ENCODE measurements at regions not wholly inside any gene's neighbourhood (a gene's known extent, or its start where the extent isn't known, plus 50 kb on each side); places are given as distances from the start of the nearest gene placed in this dataset.
"Not testable (repeated sequence)": the region's sequence is repeated elsewhere in the genome, so short reads cannot be mapped to it uniquely, and the experiment has no call there.

DNA sequence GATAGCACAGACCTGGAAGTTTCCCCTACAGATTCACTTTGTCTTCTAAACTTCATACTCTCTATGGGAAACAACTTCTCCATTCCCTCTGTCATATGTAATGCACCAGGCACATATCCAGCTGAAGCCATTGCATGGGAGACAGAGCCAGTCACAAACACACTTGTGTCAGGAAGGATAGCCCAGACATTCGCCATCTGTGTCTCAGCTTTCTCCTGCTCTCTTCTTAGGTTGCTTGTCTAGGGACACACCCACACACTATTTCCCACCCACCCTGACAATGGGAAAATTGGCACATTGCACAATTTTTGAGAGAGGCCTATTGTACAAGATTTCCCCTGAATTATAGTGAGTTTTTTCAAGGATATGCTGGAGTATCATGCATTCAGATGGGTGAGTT, 158.4 kb upstream of the MPDZ start:
- peak in 1 of 6 donors; percentile 77 for DNase-seq (ENCODE audit: low read depth in 4 of 6, low spot score in 6 of 6)
- no peaks in the 10 kb centered on the region for H3K4me1 ChIP-seq (ENCODE audit: control insufficient read depth, insufficient read depth, low read length)
- no peaks in the 10 kb centered on the region for H3K9me3 ChIP-seq (ENCODE audit: control insufficient read depth, insufficient read depth, low read length)
- WGBS (ENCODE audit: insufficient coverage): 100% methylated on average over 1 of the region's 1 CpG
- no peak overlapping the region for H3K4me3 ChIP-seq (ENCODE audit: low read depth, low read length)
- H3K27me3 ChIP-seq (ENCODE audit: control insufficient read depth, insufficient read depth, low read length): no peaks in the 10 kb centered on the region
- H3K36me3 ChIP-seq (ENCODE audit: control insufficient read depth, insufficient read depth, low read length): no peaks in the 10 kb centered on the region
- no peak overlapping the region for H3K27ac ChIP-seq (ENCODE audit: low read depth, low read length)

DNA sequence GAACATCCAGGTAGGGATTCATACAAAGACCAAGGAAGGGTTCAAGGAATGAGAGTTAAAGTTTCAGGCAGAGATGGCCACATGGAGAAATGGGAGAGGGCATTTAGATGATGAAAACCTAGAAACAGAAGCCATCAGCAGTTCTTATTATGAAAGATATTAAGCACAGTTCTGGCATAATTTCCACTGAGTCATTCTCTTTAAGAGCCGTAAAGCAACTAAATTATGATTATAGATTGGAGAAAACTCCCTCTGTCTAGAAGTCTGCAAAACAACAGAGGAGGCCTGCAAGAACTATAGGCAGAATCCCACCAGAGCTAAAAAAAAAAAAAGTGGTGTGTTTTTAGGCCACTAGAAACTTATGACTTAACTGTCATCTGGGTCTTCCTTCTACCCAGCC, 157.1 kb upstream of the MPDZ start:
- no CpG with 5 or more reads among the region's 1 CpG for WGBS (ENCODE audit: insufficient coverage)
- Histone ChIP-seq H3K27me3 (ENCODE audit: control insufficient read depth, insufficient read depth, low read length) (no peaks in the 10 kb centered on the region), H3K9me3 (ENCODE audit: control insufficient read depth, insufficient read depth, low read length) (no peaks in the 10 kb centered on the region), H3K4me1 (ENCODE audit: control insufficient read depth, insufficient read depth, low read length) (no peaks in the 10 kb centered on the region), H3K27ac (ENCODE audit: low read depth, low read length) (no peak overlapping the region), H3K36me3 (ENCODE audit: control insufficient read depth, insufficient read depth, low read length) (no peaks in the 10 kb centered on the region), H3K4me3 (ENCODE audit: low read depth, low read length) (no peak overlapping the region)
- DNase-seq (ENCODE audit: low read depth in 4 of 6, low spot score in 6 of 6): no peak

GRCh38 chr9:13433453-13433852, 154.0 kb upstream of the MPDZ start:
- H3K4me1 ChIP-seq (ENCODE audit: control insufficient read depth, insufficient read depth, low read length); H3K27me3 ChIP-seq (ENCODE audit: control insufficient read depth, insufficient read depth, low read length); H3K9me3 ChIP-seq (ENCODE audit: control insufficient read depth, insufficient read depth, low read length); H3K4me3 ChIP-seq (ENCODE audit: low read depth, low read length); DNase-seq (ENCODE audit: low read depth in 4 of 6, low spot score in 6 of 6); H3K36me3 ChIP-seq (ENCODE audit: control insufficient read depth, insufficient read depth, low read length); H3K27ac ChIP-seq (ENCODE audit: low read depth, low read length): not testable (repeated sequence)
- WGBS (ENCODE audit: insufficient coverage): 83% methylated on average over 3 of the region's 4 CpGs

GRCh38 chr9:13432904-13433303, 153.4 kb upstream of the MPDZ start:
- no peak for DNase-seq (ENCODE audit: low read depth in 4 of 6, low spot score in 6 of 6)
- Histone ChIP-seq H3K4me3 (ENCODE audit: low read depth, low read length) (no peak overlapping the region), H3K27me3 (ENCODE audit: control insufficient read depth, insufficient read depth, low read length) (peaks cover 2% of the 10 kb centered on the region), H3K27ac (ENCODE audit: low read depth, low read length) (no peak overlapping the region), H3K9me3 (ENCODE audit: control insufficient read depth, insufficient read depth, low read length) (no peaks in the 10 kb centered on the region), H3K4me1 (ENCODE audit: control insufficient read depth, insufficient read depth, low read length) (peaks cover 6% of the 10 kb centered on the region), H3K36me3 (ENCODE audit: control insufficient read depth, insufficient read depth, low read length) (no peaks in the 10 kb centered on the region)
- WGBS (ENCODE audit: insufficient coverage): no CpG with 5 or more reads among the region's 1 CpG

GRCh38 chr9:13431692-13432091, 152.2 kb upstream of the MPDZ start:
- H3K36me3 ChIP-seq (ENCODE audit: control insufficient read depth, insufficient read depth, low read length): no peaks in the 10 kb centered on the region
- no peak overlapping the region for H3K4me3 ChIP-seq (ENCODE audit: low read depth, low read length)
- H3K27me3 ChIP-seq (ENCODE audit: control insufficient read depth, insufficient read depth, low read length): peaks cover 2% of the 10 kb centered on the region
- WGBS (ENCODE audit: insufficient coverage): no CpG with 5 or more reads among the region's 2 CpGs
- no peak overlapping the region for H3K27ac ChIP-seq (ENCODE audit: low read depth, low read length)
- DNase-seq (ENCODE audit: low read depth in 4 of 6, low spot score in 6 of 6): peak in 1 of 6 donors; percentile 52
- no peaks in the 10 kb centered on the region for H3K9me3 ChIP-seq (ENCODE audit: control insufficient read depth, insufficient read depth, low read length)
- H3K4me1 ChIP-seq (ENCODE audit: control insufficient read depth, insufficient read depth, low read length): peaks cover 6% of the 10 kb centered on the region

DNA sequence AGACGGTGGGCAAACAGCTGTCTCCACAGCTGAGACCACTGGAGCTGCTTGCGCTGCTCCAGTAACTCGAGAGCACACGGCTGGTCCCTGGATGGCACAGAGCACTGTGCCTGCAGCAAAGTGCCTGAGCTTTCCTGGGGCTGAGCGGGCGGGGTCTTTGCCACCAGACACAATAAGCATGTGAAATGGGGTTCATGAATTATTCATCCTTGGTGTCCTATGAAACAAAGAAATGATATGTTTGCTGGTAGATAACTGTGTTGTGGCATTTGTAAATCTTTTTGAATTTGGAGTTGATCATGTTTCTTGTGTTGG, 151.7 kb upstream of the MPDZ start:
- Histone ChIP-seq H3K4me1 (ENCODE audit: control insufficient read depth, insufficient read depth, low read length) (peaks cover 6% of the 10 kb centered on the region), H3K27ac (ENCODE audit: low read depth, low read length) (peak overlapping the region; percentile 78), H3K27me3 (ENCODE audit: control insufficient read depth, insufficient read depth, low read length) (peaks cover 2% of the 10 kb centered on the region), H3K4me3 (ENCODE audit: low read depth, low read length) (peak overlapping the region; percentile 21), H3K9me3 (ENCODE audit: control insufficient read depth, insufficient read depth, low read length) (no peaks in the 10 kb centered on the region), H3K36me3 (ENCODE audit: control insufficient read depth, insufficient read depth, low read length) (no peaks in the 10 kb centered on the region)
- peak in 3 of 6 donors; percentile 59 to 92 (median 83) for DNase-seq (ENCODE audit: low read depth in 4 of 6, low spot score in 6 of 6)
- WGBS (ENCODE audit: insufficient coverage): 12% methylated on average over 6 of the region's 6 CpGs

DNA sequence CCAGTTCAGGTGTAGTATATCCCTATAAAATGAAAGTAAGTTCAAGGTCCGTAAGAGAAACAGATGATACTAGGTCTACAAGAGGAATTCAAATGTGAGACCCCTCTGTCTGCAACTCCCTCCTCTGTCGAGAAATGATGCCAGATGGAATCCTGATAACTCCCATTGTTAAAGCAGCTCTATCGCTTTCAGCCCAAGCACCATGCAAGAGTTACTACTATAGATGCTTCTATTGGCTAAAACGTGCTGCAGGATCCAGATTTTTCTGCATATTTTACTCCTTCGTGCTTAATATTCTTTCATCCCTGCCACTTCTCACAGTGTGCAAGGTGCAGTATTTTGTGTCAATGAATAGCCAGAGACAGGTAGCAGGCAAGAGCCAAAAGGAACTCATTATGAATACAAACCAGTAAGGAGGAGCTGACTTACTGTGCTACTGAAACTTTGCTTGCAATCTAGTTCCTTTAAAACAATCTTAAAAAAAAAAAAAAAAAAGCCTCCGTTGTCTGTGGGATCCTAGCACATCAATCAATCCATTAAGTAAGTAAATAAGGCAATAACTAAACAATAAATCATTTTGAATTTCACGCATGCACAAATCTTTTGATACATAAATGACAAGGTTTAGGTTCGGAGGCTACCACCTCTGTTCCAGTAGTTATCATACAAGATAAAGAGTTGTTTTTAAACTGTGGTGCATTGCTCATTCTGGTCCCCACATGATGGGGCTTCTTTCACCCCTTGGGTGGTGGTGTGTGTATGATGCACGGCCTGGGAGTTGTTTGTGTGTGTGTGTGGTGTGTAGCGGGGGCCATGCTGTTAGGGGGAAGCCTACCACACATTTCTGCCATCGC, 151.1 kb upstream of the MPDZ start:
- 24% methylated on average over 5 of the region's 11 CpGs for WGBS (ENCODE audit: insufficient coverage)
- H3K4me3 ChIP-seq (ENCODE audit: low read depth, low read length): peak overlapping the region; percentile 22
- peak in 3 of 6 donors; percentile 29 to 80 (median 76) for DNase-seq (ENCODE audit: low read depth in 4 of 6, low spot score in 6 of 6)

GRCh38 chr9:13429301-13430190, 150.1 kb upstream of the MPDZ start:
- Histone ChIP-seq H3K9me3 (ENCODE audit: control insufficient read depth, insufficient read depth, low read length) (no peaks in the 10 kb centered on the region), H3K4me1 (ENCODE audit: control insufficient read depth, insufficient read depth, low read length) (peaks cover 6% of the 10 kb centered on the region), H3K27ac (ENCODE audit: low read depth, low read length) (peak overlapping the region; percentile 61), H3K4me3 (ENCODE audit: low read depth, low read length) (no peak overlapping the region), H3K27me3 (ENCODE audit: control insufficient read depth, insufficient read depth, low read length) (peaks cover 2% of the 10 kb centered on the region), H3K36me3 (ENCODE audit: control insufficient read depth, insufficient read depth, low read length) (no peaks in the 10 kb centered on the region)
- DNase-seq (ENCODE audit: low read depth in 4 of 6, low spot score in 6 of 6): peak in 2 of 6 donors; percentile 66 to 91
- 58% methylated on average over 5 of the region's 13 CpGs for WGBS (ENCODE audit: insufficient coverage)

More for the DNA sequence above, 151.1 kb upstream of the MPDZ start:
- Histone ChIP-seq H3K27me3 (ENCODE audit: control insufficient read depth, insufficient read depth, low read length) (peaks cover 2% of the 10 kb centered on the region), H3K27ac (ENCODE audit: low read depth, low read length) (peak overlapping the region; percentile 78), H3K9me3 (ENCODE audit: control insufficient read depth, insufficient read depth, low read length) (no peaks in the 10 kb centered on the region), H3K36me3 (ENCODE audit: control insufficient read depth, insufficient read depth, low read length) (no peaks in the 10 kb centered on the region), H3K4me1 (ENCODE audit: control insufficient read depth, insufficient read depth, low read length) (peaks cover 6% of the 10 kb centered on the region)

- H3K27ac ChIP-seq (ENCODE audit: low read depth, low read length): peak overlapping the region; percentile 57
- peaks cover 6% of the 10 kb centered on the region for H3K4me1 ChIP-seq (ENCODE audit: control insufficient read depth, insufficient read depth, low read length)
- H3K4me3 ChIP-seq (ENCODE audit: low read depth, low read length): no peak overlapping the region
- DNase-seq (ENCODE audit: low read depth in 4 of 6, low spot score in 6 of 6): peak in 2 of 6 donors; percentile 30 to 62
- WGBS (ENCODE audit: insufficient coverage): no CpG with 5 or more reads among the region's 4 CpGs
- peaks cover 2% of the 10 kb centered on the region for H3K27me3 ChIP-seq (ENCODE audit: control insufficient read depth, insufficient read depth, low read length)
- no peaks in the 10 kb centered on the region for H3K9me3 ChIP-seq (ENCODE audit: control insufficient read depth, insufficient read depth, low read length)
- H3K36me3 ChIP-seq (ENCODE audit: control insufficient read depth, insufficient read depth, low read length): no peaks in the 10 kb centered on the region
Observed at GRCh38 chr9:13428766-13429165, 149.3 kb upstream of the MPDZ start.

All from spinal cord (tissue), 9 donors.